HG03575 (cell line): ENCODE measurements at regions not wholly inside any gene's neighbourhood (a gene's known extent, or its start where the extent isn't known, plus 50 kb on each side); places are given as distances from the start of the nearest gene placed in this dataset.
"Not testable (repeated sequence)": the region's sequence is repeated elsewhere in the genome, so short reads cannot be mapped to it uniquely, and the experiment has no call there.

ENCODE experiments used
- ATAC-seq: cut with Tn5 transposase; IDR thresholded peaks from one replicate; pipeline ENCODE4 v1.9.1; 2021; ENCODE audit not compliant: unreplicated experiment, insufficient number of reproducible peaks, low FRiP score; ENCODE audit errors: extremely low read depth

GRCh38 chr15:22237891-22238275 is 157.6 kb downstream of the OR4M2 start:
- no peak for ATAC-seq

- ATAC-seq = not testable (repeated sequence)
Observed at GRCh38 chr15:22238276-22238958, 158.1 kb downstream of the OR4M2 start.

GRCh38 chr15:22238959-22239805 is 158.9 kb downstream of the OR4M2 start:
- ATAC-seq = not testable (repeated sequence)

- ATAC-seq = no peak
Observed at GRCh38 chr15:22239806-22240180, 159.5 kb downstream of the OR4M2 start.

GRCh38 chr15:22240403-22240802 is 160.1 kb downstream of the OR4M2 start:
- no peak for ATAC-seq

GRCh38 chr15:22240986-22241385 is 160.7 kb downstream of the OR4M2 start:
- no peak for ATAC-seq

GRCh38 chr15:22241451-22241850 is 161.1 kb downstream of the OR4M2 start:
- ATAC-seq = no peak

- ATAC-seq = not testable (repeated sequence)
Observed at GRCh38 chr15:22242311-22242710, 162.0 kb downstream of the OR4M2 start.

- no peak for ATAC-seq
Observed at GRCh38 chr15:22243440-22244130, 163.3 kb downstream of the OR4M2 start.

GRCh38 chr15:22249511-22249910 is 169.2 kb downstream of the OR4M2 start:
- not testable (repeated sequence) for ATAC-seq

- not testable (repeated sequence) for ATAC-seq
Observed at GRCh38 chr15:22250501-22251290, 170.4 kb downstream of the OR4M2 start.

GRCh38 chr15:22251422-22251821 is 171.1 kb downstream of the OR4M2 start:
- no peak for ATAC-seq

- ATAC-seq = not testable (repeated sequence)
Observed at GRCh38 chr15:22252047-22252446, 171.7 kb downstream of the OR4M2 start.

GRCh38 chr15:22252521-22252920 is 172.2 kb downstream of the OR4M2 start:
- ATAC-seq = not testable (repeated sequence)

- not testable (repeated sequence) for ATAC-seq
Observed at GRCh38 chr15:22253002-22253675, 172.8 kb downstream of the OR4M2 start.

- peak; percentile 70 for ATAC-seq
Observed at GRCh38 chr15:22253676-22254408, 173.5 kb downstream of the OR4M2 start.

- not testable (repeated sequence) for ATAC-seq
Observed at GRCh38 chr15:22254409-22255045, 174.2 kb downstream of the OR4M2 start.
